NCI-H1105 (cell line): ENCODE measurements at regions not wholly inside any gene's neighbourhood (a gene's known extent, or its start where the extent isn't known, plus 50 kb on each side); places are given as distances from the start of the nearest gene placed in this dataset.

ENCODE experiments used
- DNase-seq: peaks from one replicate; lab custom pipeline; 2025; lab: John Stamatoyannopoulos, UW

GRCh38 chr4:171157462-171158082 is 655.6 kb upstream of the GALNTL6 start:
- no peak for DNase-seq

GRCh38 chr4:171142639-171143038 is 670.6 kb upstream of the GALNTL6 start:
- DNase-seq = no peak

GRCh38 chr4:171142045-171142444 is 671.2 kb upstream of the GALNTL6 start:
- no peak for DNase-seq

- no peak for DNase-seq
Measured at GRCh38 chr4:171130256-171130801, 682.9 kb upstream of the GALNTL6 start.

GRCh38 chr4:171118091-171118490 is 695.1 kb upstream of the GALNTL6 start:
- no peak for DNase-seq

- no peak for DNase-seq
Measured at GRCh38 chr4:171117457-171117856, 695.7 kb upstream of the GALNTL6 start.

- DNase-seq = no peak
Measured at GRCh38 chr4:171101845-171102244, 711.4 kb upstream of the GALNTL6 start.

- no peak for DNase-seq
Measured at GRCh38 chr4:171087089-171087488, 726.1 kb upstream of the GALNTL6 start.

- DNase-seq = no peak
Measured at GRCh38 chr4:171067422-171067821, 745.8 kb upstream of the GALNTL6 start.

- DNase-seq = no peak
Measured at GRCh38 chr4:171049380-171049779, 763.8 kb upstream of the GALNTL6 start.

- no peak for DNase-seq
Measured at GRCh38 chr4:171042989-171043524, 770.1 kb upstream of the GALNTL6 start.

- DNase-seq = no peak
Measured at GRCh38 chr4:171035909-171036308, 777.3 kb upstream of the GALNTL6 start.

GRCh38 chr4:171031338-171031737 is 781.9 kb upstream of the GALNTL6 start:
- DNase-seq = no peak

- no peak for DNase-seq
Measured at GRCh38 chr4:171025776-171026175, 787.4 kb upstream of the GALNTL6 start.

- no peak for DNase-seq
Measured at GRCh38 chr4:171025343-171025742, 787.9 kb upstream of the GALNTL6 start.

GRCh38 chr4:171024720-171025303 is 788.4 kb upstream of the GALNTL6 start:
- DNase-seq = no peak

- no peak for DNase-seq
Measured at GRCh38 chr4:171022824-171023230, 790.4 kb upstream of the GALNTL6 start.

GRCh38 chr4:171017593-171017992 is 795.6 kb upstream of the GALNTL6 start:
- DNase-seq = no peak

GRCh38 chr4:171016145-171016544 is 797.1 kb upstream of the GALNTL6 start:
- DNase-seq = no peak

GRCh38 chr4:171015441-171015840 is 797.8 kb upstream of the GALNTL6 start:
- no peak for DNase-seq

GRCh38 chr4:171007618-171008390 is 805.4 kb upstream of the GALNTL6 start:
- no peak for DNase-seq

- DNase-seq = no peak
Measured at GRCh38 chr4:171002246-171002645, 811.0 kb upstream of the GALNTL6 start.
